Tibial nerve (tissue), 4 donors: ENCODE measurements at regions not wholly inside any gene's neighbourhood (a gene's known extent, or its start where the extent isn't known, plus 50 kb on each side); places are given as distances from the start of the nearest gene placed in this dataset.

Experiments
- DNase-seq, 2 donors: peaks; one replicate each; pipeline ENCODE4 v3.0.0-alpha.2; 2019; ENCODE audit warnings: low spot score in 2 of 2
- H3K27ac ChIP-seq, 4 donors: fragments of 200-600 bp; sonication (generic) in 3 of 4; one replicate each; pipeline ENCODE4 v1.5.1; 2017 to 2019; ENCODE audit warnings: mild to moderate bottlenecking in 1 of 4
- H3K27me3 ChIP-seq, 2 donors: fragments of 200-600 bp; sonication (generic) in 1 of 2; one replicate each; pipeline versions ENCODE4 v1.5.1 to v1.6.0; 2017 to 2019
- H3K36me3 ChIP-seq, 3 donors: fragments of 200-600 bp; sonication (generic); one replicate each; pipeline ENCODE4 v1.5.1; 2018 to 2019
- H3K4me1 ChIP-seq, 4 donors: fragments of 200-600 bp; sonication (generic) in 3 of 4; one replicate each; pipeline ENCODE4 v1.5.1; 2017 to 2019
- H3K4me3 ChIP-seq, 4 donors: fragments of 200-600 bp; sonication (generic) in 3 of 4; one replicate each; pipeline ENCODE4 v1.5.1; 2017 to 2019; ENCODE audit warnings: mild to moderate bottlenecking in 1 of 4, moderate library complexity in 1 of 4
- H3K9me3 ChIP-seq, 4 donors: fragments of 200-600 bp; sonication (generic) in 3 of 4; one replicate each; pipeline ENCODE4 v1.5.1; 2017 to 2019
- CTCF ChIP-seq, 5 experiments: fragments of 200-600 bp in 3 of 5; fragments of 450-650 bp in 2 of 5; sonication (generic) in 3 of 5; IDR thresholded peaks; one replicate each; pipeline ENCODE4 v1.5.1; 2016 to 2019; ENCODE audit warnings: antibody characterized with exemption in 5 of 5, mild to moderate bottlenecking in 3 of 5, moderate library complexity in 2 of 5
- EP300 ChIP-seq, 2 donors: sonication (generic); formaldehyde crosslinking; IDR thresholded peaks; one replicate each; pipeline ENCODE4 v1.6.1; 2017; ENCODE audit warnings: antibody characterized with exemption in 2 of 2, mild to moderate bottlenecking in 1 of 2
- POLR2A ChIP-seq, 2 donors: fragments of 450-650 bp; IDR thresholded peaks; one replicate each; pipeline ENCODE4 v1.6.1; 2017; ENCODE audit warnings: antibody characterized with exemption in 2 of 2, mild to moderate bottlenecking in 2 of 2, moderate library complexity in 2 of 2
- WGBS, 2 donors: methylation state at CpG; one replicate each; pipeline ENCODE4 v1.1.5; 2018; 5-methylcytosine and 5-hydroxymethylcytosine counted together

GRCh38 chrX:23525531-23525930, 141.8 kb upstream of the PRDX4 start:
- Histone ChIP-seq H3K27ac (no peak overlapping the region), H3K9me3 (no peaks in the 10 kb centered on the region), H3K27me3 (no peaks in the 10 kb centered on the region), H3K4me1 (no peaks in the 10 kb centered on the region), H3K36me3 (no peaks in the 10 kb centered on the region), H3K4me3 (no peak overlapping the region)
- WGBS, 2 donors, result 42 to 100% methylated on average over 1 of the region's 1 CpG
- DNase-seq, result no peak
- TF ChIP-seq CTCF (IDR thresholded peaks at IDR 0.05) (no peak), POLR2A (IDR thresholded peaks at IDR 0.05) (no peak), EP300 (IDR thresholded peaks at IDR 0.05) (no peak)

- no peak overlapping the region for H3K4me3 ChIP-seq
- no peak for TF ChIP-seq POLR2A (IDR thresholded peaks at IDR 0.05)
- TF ChIP-seq EP300 (IDR thresholded peaks at IDR 0.05), result no peak
- no peak for TF ChIP-seq CTCF (IDR thresholded peaks at IDR 0.05)
- no peaks in the 10 kb centered on the region for H3K27me3 ChIP-seq
- no peak for DNase-seq
- H3K4me1 ChIP-seq, result no peaks in the 10 kb centered on the region
- no peaks in the 10 kb centered on the region for H3K36me3 ChIP-seq
- 83 to 88% methylated on average over 3 to 8 of the region's 9 CpGs for WGBS, 2 donors
- no peaks in the 10 kb centered on the region for H3K9me3 ChIP-seq
- no peak overlapping the region for H3K27ac ChIP-seq
Observed at GRCh38 chrX:23540532-23540931, 126.8 kb upstream of the PRDX4 start.

- 66 to 69% methylated on average over 5 of the region's 5 CpGs for WGBS, 2 donors
- H3K9me3 ChIP-seq, result no peaks in the 10 kb centered on the region
- H3K36me3 ChIP-seq, result no peaks in the 10 kb centered on the region
- H3K27me3 ChIP-seq, result no peaks in the 10 kb centered on the region
- H3K27ac ChIP-seq, result no peak overlapping the region
- H3K4me1 ChIP-seq, result no peaks in the 10 kb centered on the region
- TF ChIP-seq POLR2A (IDR thresholded peaks at IDR 0.05), result no peak
- TF ChIP-seq EP300 (IDR thresholded peaks at IDR 0.05), result no peak
- no peak for TF ChIP-seq CTCF (IDR thresholded peaks at IDR 0.05)
- no peak for DNase-seq
- H3K4me3 ChIP-seq, result no peak overlapping the region
Observed at GRCh38 chrX:23548164-23548563, 119.1 kb upstream of the PRDX4 start.

GRCh38 chrX:23552303-23552702, 115.0 kb upstream of the PRDX4 start:
- Histone ChIP-seq H3K4me1 (no peaks in the 10 kb centered on the region), H3K4me3 (no peak overlapping the region), H3K9me3 (peaks cover 0 to 11% (median 2%) of the 10 kb centered on the region in 4 donors), H3K27me3 (no peaks in the 10 kb centered on the region), H3K36me3 (no peaks in the 10 kb centered on the region), H3K27ac (no peak overlapping the region)
- no peak for DNase-seq
- TF ChIP-seq CTCF (IDR thresholded peaks at IDR 0.05) (no peak), EP300 (IDR thresholded peaks at IDR 0.05) (no peak), POLR2A (IDR thresholded peaks at IDR 0.05) (no peak)

GRCh38 chrX:23554304-23554703, 113.0 kb upstream of the PRDX4 start:
- H3K9me3 ChIP-seq, result peaks cover 0 to 20% (median 3%) of the 10 kb centered on the region in 4 donors
- TF ChIP-seq POLR2A (IDR thresholded peaks at IDR 0.05), result no peak
- no peak for TF ChIP-seq EP300 (IDR thresholded peaks at IDR 0.05)
- TF ChIP-seq CTCF (IDR thresholded peaks at IDR 0.05), result peak in 3 of 5 experiments; percentile 15 to 19 (median 16)
- DNase-seq, result peak in 1 of 2 donors; percentile 19
- 5 to 19% methylated on average over 3 of the region's 3 CpGs for WGBS, 2 donors
- no peaks in the 10 kb centered on the region for H3K27me3 ChIP-seq
- H3K36me3 ChIP-seq, result no peaks in the 10 kb centered on the region
- no peak overlapping the region for H3K27ac ChIP-seq
- H3K4me3 ChIP-seq, result no peak overlapping the region
- no peaks in the 10 kb centered on the region for H3K4me1 ChIP-seq
